Fibroblast of lung (primary cell): ENCODE measurements at regions not wholly inside any gene's neighbourhood (a gene's known extent, or its start where the extent isn't known, plus 50 kb on each side); places are given as distances from the start of the nearest gene placed in this dataset.

Experiments
- CTCF ChIP-seq, 2 donors: IDR thresholded peaks in 1 of 2; conservative IDR thresholded peaks in 1 of 2; 1 replicate in 1 of 2; 2 replicates in 1 of 2; pipeline ENCODE4 v1.5.1; 2011 to 2012; ENCODE audit warnings: low read length in 2 of 2, control low read depth in 1 of 2, inconsistent platforms in 1 of 2, low read depth in 1 of 2, mild to moderate bottlenecking in 1 of 2
- EZH2 ChIP-seq: IDR thresholded peaks from 2 replicates; pipeline ENCODE4 v1.5.1; 2012; ENCODE audit warnings: low read length, control low read depth, mild to moderate bottlenecking; ENCODE audit errors: missing control alignments

GRCh38 chr2:16287831-16288230, 347.5 kb downstream of the MYCN start:
- TF ChIP-seq CTCF (conservative IDR thresholded peaks at IDR 0.05 in 1 of 2, IDR thresholded peaks at IDR 0.05 in 1 of 2; ENCODE audit: low read depth in 1 of 2, low read length in 2 of 2) = no peak
- TF ChIP-seq EZH2 = no peak
